ENCODE measurements at regions not wholly inside any gene's neighbourhood (a gene's known extent, or its start where the extent isn't known, plus 50 kb on each side); places are given as distances from the start of the nearest gene placed in this dataset.

- TF ChIP-seq, protein P1, sequence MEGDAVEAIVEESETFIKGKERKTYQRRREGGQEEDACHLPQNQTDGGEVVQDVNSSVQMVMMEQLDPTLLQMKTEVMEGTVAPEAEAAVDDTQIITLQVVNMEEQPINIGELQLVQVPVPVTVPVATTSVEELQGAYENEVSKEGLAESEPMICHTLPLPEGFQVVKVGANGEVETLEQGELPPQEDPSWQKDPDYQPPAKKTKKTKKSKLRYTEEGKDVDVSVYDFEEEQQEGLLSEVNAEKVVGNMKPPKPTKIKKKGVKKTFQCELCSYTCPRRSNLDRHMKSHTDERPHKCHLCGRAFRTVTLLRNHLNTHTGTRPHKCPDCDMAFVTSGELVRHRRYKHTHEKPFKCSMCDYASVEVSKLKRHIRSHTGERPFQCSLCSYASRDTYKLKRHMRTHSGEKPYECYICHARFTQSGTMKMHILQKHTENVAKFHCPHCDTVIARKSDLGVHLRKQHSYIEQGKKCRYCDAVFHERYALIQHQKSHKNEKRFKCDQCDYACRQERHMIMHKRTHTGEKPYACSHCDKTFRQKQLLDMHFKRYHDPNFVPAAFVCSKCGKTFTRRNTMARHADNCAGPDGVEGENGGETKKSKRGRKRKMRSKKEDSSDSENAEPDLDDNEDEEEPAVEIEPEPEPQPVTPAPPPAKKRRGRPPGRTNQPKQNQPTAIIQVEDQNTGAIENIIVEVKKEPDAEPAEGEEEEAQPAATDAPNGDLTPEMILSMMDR (IDR thresholded peaks at IDR 0.05): no peak
- TF ChIP-seq POLR2AphosphoS5 (IDR thresholded peaks at IDR 0.05) (no peak), EP300 (IDR thresholded peaks at IDR 0.05) (no peak)
These were observed 740.4 kb downstream of the TRIML1 start for GRCh38 chr4:188879598-188879997.
